HG02981 (cell line): ENCODE measurements at regions not wholly inside any gene's neighbourhood (a gene's known extent, or its start where the extent isn't known, plus 50 kb on each side); places are given as distances from the start of the nearest gene placed in this dataset.

Experiments used
- ATAC-seq: cut with Tn5 transposase; IDR thresholded peaks from one replicate; pipeline ENCODE4 v1.9.1; 2021; ENCODE audit warnings: mild to moderate bottlenecking, moderate library complexity; ENCODE audit not compliant: unreplicated experiment

- no peak for ATAC-seq
These were observed 50.7 kb upstream of the FOXB1 start for GRCh38 chr15:59953392-59953883.

GRCh38 chr15:59952960-59953359, 51.2 kb upstream of the FOXB1 start:
- ATAC-seq, result no peak

- no peak for ATAC-seq
These were observed 53.3 kb upstream of the FOXB1 start for GRCh38 chr15:59950603-59951388.

- ATAC-seq, result no peak
These were observed 55.0 kb upstream of the FOXB1 start for GRCh38 chr15:59948924-59949613.

GRCh38 chr15:59946084-59946483, 58.0 kb upstream of the FOXB1 start:
- ATAC-seq, result no peak

- no peak for ATAC-seq
These were observed 59.1 kb upstream of the FOXB1 start for GRCh38 chr15:59945036-59945435.

- ATAC-seq, result no peak
These were observed 62.5 kb upstream of the FOXB1 start for GRCh38 chr15:59941612-59942011.

- no peak for ATAC-seq
These were observed 63.2 kb upstream of the FOXB1 start for GRCh38 chr15:59940928-59941327.

- ATAC-seq, result no peak
These were observed 63.7 kb upstream of the FOXB1 start for GRCh38 chr15:59940456-59940855.

- no peak for ATAC-seq
These were observed 67.4 kb upstream of the FOXB1 start for GRCh38 chr15:59936741-59937140.

GRCh38 chr15:59933607-59934006, 70.5 kb upstream of the FOXB1 start:
- no peak for ATAC-seq

- ATAC-seq, result no peak
These were observed 72.4 kb upstream of the FOXB1 start for GRCh38 chr15:59931646-59932261.

- ATAC-seq, result no peak
These were observed 79.1 kb upstream of the FOXB1 start for GRCh38 chr15:59924812-59925522.

- ATAC-seq, result no peak
These were observed 80.0 kb upstream of the FOXB1 start for GRCh38 chr15:59924096-59924495.

GRCh38 chr15:59923508-59923907, 80.6 kb upstream of the FOXB1 start:
- ATAC-seq, result no peak

- peak; percentile 80 for ATAC-seq
These were observed 84.8 kb upstream of the FOXB1 start for GRCh38 chr15:59918994-59919951.

GRCh38 chr15:59917504-59918157, 86.5 kb upstream of the FOXB1 start:
- peak; percentile 76 for ATAC-seq

- ATAC-seq, result no peak
These were observed 98.1 kb upstream of the FOXB1 start for GRCh38 chr15:59906046-59906445.

GRCh38 chr15:59905176-59905575, 98.9 kb upstream of the FOXB1 start:
- no peak for ATAC-seq
